ENCODE measurements at regions not wholly inside any gene's neighbourhood (a gene's known extent, or its start where the extent isn't known, plus 50 kb on each side); places are given as distances from the start of the nearest gene placed in this dataset.

DNA sequence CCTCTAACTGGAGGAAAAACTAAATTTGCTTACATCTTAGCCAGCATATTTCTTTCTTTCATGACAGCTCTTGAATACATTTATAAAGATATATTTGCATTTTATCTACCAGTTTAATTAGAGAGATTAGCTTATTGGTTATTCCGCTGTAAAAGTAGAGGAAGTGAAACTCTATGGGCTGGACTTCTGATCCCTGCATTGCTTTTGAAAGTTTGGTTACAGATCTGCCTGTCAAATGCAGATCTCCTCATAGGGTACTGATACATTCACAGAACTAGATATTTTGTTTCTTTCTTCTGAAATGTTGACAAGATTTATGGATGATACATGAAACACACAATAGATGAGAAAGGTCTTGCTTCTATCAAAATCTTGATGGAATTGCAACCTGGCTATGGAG, 581.4 kb upstream of the AADAT start:
- H3K27me3 ChIP-seq: no peaks in the 10 kb centered on the region
- DNase-seq (no peak), ATAC-seq (no peak)
- no peaks in the 10 kb centered on the region for H3K4me1 ChIP-seq
- no peaks in the 10 kb centered on the region for H3K9me3 ChIP-seq
- intact Hi-C loops (cut with DNase I): no loop called here
- WGBS (ENCODE audit: insufficient coverage, low coverage, low lambda C conversion rate, missing lambda C conversion rate): 46% methylated on average over 1 of the region's 1 CpG
- TF ChIP-seq POLR2A (IDR thresholded peaks at IDR 0.05): no peak
- TF ChIP-seq, protein P1, sequence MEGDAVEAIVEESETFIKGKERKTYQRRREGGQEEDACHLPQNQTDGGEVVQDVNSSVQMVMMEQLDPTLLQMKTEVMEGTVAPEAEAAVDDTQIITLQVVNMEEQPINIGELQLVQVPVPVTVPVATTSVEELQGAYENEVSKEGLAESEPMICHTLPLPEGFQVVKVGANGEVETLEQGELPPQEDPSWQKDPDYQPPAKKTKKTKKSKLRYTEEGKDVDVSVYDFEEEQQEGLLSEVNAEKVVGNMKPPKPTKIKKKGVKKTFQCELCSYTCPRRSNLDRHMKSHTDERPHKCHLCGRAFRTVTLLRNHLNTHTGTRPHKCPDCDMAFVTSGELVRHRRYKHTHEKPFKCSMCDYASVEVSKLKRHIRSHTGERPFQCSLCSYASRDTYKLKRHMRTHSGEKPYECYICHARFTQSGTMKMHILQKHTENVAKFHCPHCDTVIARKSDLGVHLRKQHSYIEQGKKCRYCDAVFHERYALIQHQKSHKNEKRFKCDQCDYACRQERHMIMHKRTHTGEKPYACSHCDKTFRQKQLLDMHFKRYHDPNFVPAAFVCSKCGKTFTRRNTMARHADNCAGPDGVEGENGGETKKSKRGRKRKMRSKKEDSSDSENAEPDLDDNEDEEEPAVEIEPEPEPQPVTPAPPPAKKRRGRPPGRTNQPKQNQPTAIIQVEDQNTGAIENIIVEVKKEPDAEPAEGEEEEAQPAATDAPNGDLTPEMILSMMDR (IDR thresholded peaks at IDR 0.05): no peak
- no peak overlapping the region for H3K27ac ChIP-seq
- H3K4me3 ChIP-seq: no peak overlapping the region
- H3K36me3 ChIP-seq: no peaks in the 10 kb centered on the region

GRCh38 chr4:170667814-170668213, 578.1 kb upstream of the AADAT start:
- 46% methylated on average over 4 of the region's 4 CpGs for WGBS (ENCODE audit: insufficient coverage, low coverage, low lambda C conversion rate, missing lambda C conversion rate)
- no peaks in the 10 kb centered on the region for H3K4me1 ChIP-seq
- no peak overlapping the region for H3K27ac ChIP-seq
- no peaks in the 10 kb centered on the region for H3K27me3 ChIP-seq
- DNase-seq (no peak), ATAC-seq (no peak)
- no peaks in the 10 kb centered on the region for H3K36me3 ChIP-seq
- no peak overlapping the region for H3K4me3 ChIP-seq
- H3K9me3 ChIP-seq: no peaks in the 10 kb centered on the region
- TF ChIP-seq, protein P1 (IDR thresholded peaks at IDR 0.05): no peak
- TF ChIP-seq POLR2A (IDR thresholded peaks at IDR 0.05): no peak
- intact Hi-C loops (cut with DNase I): no loop called here

GRCh38 chr4:170666909-170667308, 577.2 kb upstream of the AADAT start:
- 60% methylated on average over 2 of the region's 2 CpGs for WGBS (ENCODE audit: insufficient coverage, low coverage, low lambda C conversion rate, missing lambda C conversion rate)
- no peak for TF ChIP-seq POLR2A (IDR thresholded peaks at IDR 0.05)
- TF ChIP-seq, protein P1 (IDR thresholded peaks at IDR 0.05): no peak
- Histone ChIP-seq H3K4me3 (no peak overlapping the region), H3K27ac (no peak overlapping the region), H3K27me3 (no peaks in the 10 kb centered on the region), H3K9me3 (no peaks in the 10 kb centered on the region), H3K36me3 (no peaks in the 10 kb centered on the region), H3K4me1 (no peaks in the 10 kb centered on the region)
- DNase-seq (no peak), ATAC-seq (no peak)
- intact Hi-C loops (cut with DNase I): no loop called here

DNA sequence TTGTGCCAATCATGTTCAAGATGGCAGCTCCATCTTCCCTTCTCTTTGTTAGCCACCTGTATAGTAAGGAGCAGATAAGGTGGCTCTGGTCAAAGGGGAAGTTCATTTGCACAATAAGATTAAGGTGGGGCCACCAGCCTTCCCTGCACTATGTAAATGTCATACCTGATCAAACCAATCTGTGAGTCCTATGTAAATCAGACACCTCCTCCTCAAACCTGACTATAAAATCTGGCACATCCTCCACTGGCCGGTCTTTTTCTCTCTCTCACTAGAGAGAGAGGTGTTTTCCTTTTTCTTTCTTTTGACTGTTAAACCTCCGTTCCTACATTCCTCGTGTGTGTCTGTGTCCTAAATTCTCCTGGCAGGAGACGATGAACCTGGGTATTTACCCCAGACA, 572.5 kb upstream of the AADAT start:
- 27% methylated on average over 4 of the region's 4 CpGs for WGBS (ENCODE audit: insufficient coverage, low coverage, low lambda C conversion rate, missing lambda C conversion rate)
- no peaks in the 10 kb centered on the region for H3K4me1 ChIP-seq
- TF ChIP-seq POLR2A (IDR thresholded peaks at IDR 0.05): no peak
- TF ChIP-seq, protein P1 (IDR thresholded peaks at IDR 0.05): no peak
- H3K27me3 ChIP-seq: no peaks in the 10 kb centered on the region
- no peak overlapping the region for H3K27ac ChIP-seq
- no peak overlapping the region for H3K4me3 ChIP-seq
- H3K36me3 ChIP-seq: no peaks in the 10 kb centered on the region
- no peaks in the 10 kb centered on the region for H3K9me3 ChIP-seq
- intact Hi-C loops (cut with DNase I): no loop called here
- ATAC-seq (no peak), DNase-seq (no peak)

- DNase-seq: no peak
- no peaks in the 10 kb centered on the region for H3K27me3 ChIP-seq
- TF ChIP-seq, protein P1 (IDR thresholded peaks at IDR 0.05): no peak
- TF ChIP-seq POLR2A (IDR thresholded peaks at IDR 0.05): no peak
- H3K9me3 ChIP-seq: no peaks in the 10 kb centered on the region
- H3K27ac ChIP-seq: no peak overlapping the region
- no peaks in the 10 kb centered on the region for H3K4me1 ChIP-seq
- intact Hi-C loops (cut with DNase I): no loop called here
- ATAC-seq: no peak
- H3K36me3 ChIP-seq: no peaks in the 10 kb centered on the region
- H3K4me3 ChIP-seq: no peak overlapping the region
- 52% methylated on average over 2 of the region's 2 CpGs for WGBS (ENCODE audit: insufficient coverage, low coverage, low lambda C conversion rate, missing lambda C conversion rate)
Measured at GRCh38 chr4:170657761-170658160, 568.0 kb upstream of the AADAT start.

All from right lobe of liver (tissue), 6 donors.